Kidney capillary endothelial cell (primary cell): ENCODE measurements at regions not wholly inside any gene's neighbourhood (a gene's known extent, or its start where the extent isn't known, plus 50 kb on each side); places are given as distances from the start of the nearest gene placed in this dataset.

Experiments used
- DNase-seq: peaks from one replicate; pipeline ENCODE4 v3.0.0-alpha.2; 2018; ENCODE audit warnings: low spot score

DNA sequence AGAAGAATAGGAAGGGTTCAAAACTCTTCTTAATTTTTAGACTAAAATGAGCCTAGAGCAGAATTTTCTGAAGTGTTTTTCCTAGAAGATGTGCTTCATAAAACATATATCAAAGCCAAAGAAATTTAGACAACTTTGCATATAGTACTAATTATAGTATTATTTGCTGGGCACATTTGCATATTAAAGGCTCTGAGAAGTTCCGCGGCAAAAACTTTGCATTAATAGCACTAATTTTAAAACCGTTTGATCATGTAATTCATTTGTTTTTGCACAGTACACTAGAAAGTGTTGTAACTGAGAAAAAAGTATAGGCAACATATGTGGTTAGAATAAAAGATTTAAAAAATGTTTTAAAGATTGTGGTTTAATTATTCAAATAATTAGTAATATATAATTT, 412.0 kb upstream of the NR2F2 start:
- DNase-seq: no peak

DNA sequence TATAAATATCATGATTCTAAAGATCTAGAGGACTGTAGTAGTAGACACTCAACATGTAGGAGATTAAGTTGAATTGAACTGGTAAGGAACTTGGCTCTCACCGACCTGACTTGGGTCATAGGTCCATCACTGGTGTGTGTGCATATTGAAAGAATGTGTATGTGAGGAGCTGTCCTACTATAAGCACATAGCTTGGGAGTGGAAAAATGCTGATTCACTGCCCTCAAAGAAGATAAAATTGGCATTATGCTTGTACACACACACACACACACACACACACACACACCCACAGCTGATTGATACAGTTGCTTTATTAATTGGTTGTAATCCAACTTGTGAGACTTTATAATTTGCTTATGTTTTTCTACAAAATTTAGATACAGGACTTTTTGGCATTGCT, 411.0 kb upstream of the NR2F2 start:
- DNase-seq: no peak

DNA sequence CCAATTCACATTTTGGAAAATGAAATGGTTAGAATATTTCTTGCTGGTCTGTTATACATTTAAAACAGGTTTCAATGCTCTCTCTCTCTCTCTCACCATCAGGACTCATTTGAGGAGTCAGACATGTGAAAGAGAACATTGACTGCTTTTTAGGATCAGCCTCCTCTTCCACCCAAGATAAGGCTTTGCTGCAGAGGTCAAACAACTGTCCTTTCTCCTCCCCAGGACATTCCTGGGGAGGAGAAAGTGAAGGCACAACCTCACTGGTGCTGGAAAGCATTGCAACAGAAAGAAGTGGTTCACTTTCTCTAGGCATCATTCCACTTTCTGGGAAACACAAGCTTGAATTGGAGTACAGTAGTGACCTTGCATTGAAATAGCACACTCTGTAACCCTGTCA, 409.1 kb upstream of the NR2F2 start:
- DNase-seq: no peak

DNA sequence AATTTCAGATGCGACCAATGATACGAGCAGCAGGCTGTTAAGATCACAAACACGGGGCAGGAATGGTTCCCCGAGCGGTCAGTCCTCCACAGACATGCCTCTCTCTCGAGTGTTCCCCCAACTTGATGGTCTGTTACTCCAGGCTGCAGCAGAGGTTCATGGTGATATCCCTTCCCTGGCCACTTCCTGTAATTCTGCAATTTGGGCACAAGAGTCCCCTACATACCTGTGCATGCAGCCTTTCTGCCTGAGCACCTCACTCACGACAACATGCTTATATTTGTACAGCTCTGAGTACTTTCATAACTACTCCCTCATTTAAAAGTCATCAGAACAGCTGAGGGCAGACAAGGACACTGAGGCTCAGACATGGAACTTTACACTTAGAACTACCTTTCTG, 408.1 kb upstream of the NR2F2 start:
- DNase-seq: no peak

DNA sequence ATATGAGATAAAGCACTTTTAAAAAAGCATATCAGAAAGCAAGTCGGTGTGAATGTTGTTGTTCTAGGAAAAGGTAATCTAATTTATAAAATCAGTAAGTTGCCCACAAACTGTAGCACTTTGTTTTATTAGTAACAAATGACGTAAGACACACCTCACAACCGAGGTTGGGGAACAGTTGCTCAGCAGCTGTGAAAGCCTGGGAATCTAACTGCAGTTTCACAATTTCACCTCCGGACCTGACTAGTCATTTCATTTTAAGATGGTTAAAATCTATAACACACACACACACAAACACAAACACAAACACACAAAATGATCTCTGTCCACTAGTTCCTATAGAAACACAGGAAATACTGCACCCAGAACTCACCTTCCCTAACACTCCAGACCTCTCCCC, 406.7 kb upstream of the NR2F2 start:
- no peak for DNase-seq

DNA sequence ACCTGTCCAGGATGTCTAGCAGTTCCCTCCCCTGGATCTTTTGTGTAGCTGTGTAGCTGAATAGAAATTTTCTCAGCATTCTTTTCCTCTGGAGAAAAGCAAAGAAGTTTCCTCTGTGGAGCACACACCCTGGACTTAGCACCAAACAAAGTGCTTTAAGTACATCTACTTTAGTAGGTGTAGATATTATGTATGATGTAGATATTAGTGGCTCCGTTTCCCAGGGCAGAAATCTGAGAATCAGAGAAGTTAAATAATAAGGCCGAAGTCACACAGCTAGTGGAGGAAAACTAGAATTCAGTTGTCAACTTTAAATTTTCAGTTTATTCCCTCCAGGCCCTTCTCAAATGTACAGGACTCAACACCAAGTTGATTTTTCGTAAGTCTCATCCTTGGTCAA, 401.7 kb upstream of the NR2F2 start:
- no peak for DNase-seq

DNA sequence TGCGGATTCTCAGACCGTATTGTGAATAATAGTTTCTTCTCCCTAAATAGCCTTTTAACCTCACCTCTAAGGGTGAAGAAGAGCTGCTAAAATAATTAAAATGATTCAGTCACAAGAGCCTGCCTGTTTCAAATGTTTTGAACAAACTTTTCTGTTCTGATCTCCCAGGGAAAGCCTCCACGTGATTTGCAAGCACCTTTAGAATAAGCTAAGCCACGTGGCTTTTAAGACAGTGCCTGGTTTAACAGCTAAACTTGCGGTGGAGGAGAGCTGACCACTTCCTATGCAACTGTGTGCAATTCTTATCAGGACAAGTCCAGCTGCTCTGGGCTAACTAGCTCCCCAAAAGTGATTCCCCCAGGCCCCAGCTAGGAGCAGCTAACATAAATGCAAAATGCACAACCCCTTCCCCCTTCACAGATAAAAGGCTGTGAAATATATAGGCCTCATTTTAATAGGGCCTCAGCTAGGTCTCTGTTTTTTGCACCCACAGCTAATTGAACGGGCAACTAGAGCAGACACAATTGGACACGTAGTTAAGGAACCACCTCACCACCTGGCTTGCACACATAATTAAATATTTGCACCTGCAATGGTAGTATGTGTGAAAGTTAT, 401.2 kb upstream of the NR2F2 start:
- no peak for DNase-seq

DNA sequence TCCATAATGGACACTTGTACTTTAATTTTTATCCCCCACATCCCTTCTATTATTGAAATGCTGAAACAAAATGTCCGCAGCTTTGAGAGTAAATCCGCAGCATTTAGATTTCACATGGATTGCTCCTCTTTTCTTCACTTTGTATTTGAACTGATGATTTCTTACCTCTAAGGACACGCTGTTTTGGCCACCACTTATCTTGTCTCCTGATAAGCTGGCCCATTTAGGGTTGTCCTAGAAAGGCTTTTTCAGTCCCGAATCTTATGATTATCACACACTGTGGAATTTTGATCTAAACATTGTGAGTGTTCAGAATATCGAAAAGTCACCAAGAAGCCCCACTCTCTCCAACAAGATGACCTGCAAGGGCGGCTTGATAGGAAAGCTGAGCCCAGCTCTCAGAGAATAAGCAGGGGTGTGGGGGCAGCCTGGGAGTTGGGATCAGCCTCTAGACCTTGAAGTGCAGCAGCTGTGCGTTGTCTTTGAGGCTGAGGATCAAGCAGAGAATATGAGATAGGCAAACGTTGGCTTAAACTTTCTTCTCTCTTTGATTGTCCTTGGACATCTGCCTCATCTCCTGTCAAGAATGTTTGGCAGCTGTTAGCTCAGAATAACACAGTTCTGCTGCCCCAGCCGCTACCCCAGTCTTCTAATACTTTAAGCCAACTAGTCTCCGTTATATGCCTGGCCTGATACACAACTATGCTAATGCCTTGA, 399.7 kb upstream of the NR2F2 start:
- no peak for DNase-seq

DNA sequence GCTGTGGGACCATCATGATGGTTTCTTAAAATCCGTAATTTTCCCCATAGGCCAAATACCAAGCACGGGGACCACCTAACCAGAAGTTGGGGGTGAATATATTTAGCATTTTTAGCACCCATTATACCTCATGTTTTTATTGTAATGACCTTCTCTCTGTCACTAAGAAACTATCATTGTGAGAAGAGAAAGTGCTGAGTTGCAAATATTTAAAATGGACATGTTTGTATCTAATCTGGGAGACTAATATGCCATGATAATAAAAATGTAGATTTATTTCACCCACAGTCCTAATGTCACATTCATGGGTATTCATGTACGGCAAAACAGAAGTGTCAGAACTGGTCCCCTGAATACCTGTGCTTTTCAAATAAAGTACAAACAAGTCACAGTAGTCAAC, 398.9 kb upstream of the NR2F2 start:
- DNase-seq: no peak

DNA sequence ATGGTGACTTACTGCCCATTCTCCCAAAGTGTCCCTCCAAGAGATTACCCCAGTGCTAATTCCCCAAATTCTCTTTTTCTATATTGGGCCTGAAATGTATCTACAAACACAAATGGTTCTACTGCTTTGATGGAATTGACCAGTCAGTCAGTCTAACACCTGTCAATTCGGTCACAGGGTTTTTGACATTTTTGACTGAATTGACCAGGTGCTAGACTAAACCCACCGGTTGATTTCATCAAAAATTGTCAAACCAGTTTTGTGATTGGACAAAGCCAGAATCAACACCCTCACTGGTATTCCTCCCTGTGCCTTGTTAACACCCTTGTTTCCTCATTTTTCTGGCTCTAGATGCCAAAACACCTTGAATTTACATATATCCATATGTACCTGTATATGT, 398.4 kb upstream of the NR2F2 start:
- no peak for DNase-seq

DNA sequence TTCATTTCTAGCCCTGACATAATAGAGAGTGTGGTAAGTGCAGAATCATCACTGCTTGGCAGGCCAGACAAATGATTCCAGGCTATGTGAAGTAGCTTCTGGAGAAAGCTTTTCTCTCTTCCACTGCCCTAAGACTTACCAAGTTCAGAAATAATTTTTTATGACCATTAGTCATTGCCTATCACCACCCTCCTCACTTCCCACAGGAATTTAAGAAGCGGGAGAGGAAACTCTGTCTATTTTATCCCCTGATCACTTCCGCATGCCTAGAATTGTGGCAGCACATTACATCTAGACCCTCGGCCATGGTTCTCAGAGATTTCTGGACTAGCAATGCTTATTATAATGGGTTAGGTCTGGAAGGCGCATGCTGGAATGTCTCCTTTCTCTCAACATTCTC, 397.8 kb upstream of the NR2F2 start:
- DNase-seq: no peak

DNA sequence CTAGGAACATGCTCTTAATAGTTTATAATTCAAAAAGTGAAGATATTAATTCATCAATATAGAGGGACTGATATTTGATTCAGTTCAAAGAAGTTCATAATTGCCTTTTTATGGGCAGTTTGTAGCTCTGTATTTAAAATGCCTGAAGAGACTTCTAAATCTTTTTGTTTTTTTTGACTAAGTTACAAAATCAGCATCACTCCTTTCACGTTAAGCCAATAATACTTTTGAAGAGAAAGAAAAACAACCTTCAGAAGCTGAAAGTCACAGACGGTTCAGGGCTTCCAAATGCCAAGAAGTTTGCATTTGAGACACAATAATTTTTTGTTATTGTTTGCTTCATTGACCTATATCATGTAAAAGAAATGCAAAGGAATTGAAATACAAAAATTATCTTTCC, 394.6 kb upstream of the NR2F2 start:
- DNase-seq: no peak

DNA sequence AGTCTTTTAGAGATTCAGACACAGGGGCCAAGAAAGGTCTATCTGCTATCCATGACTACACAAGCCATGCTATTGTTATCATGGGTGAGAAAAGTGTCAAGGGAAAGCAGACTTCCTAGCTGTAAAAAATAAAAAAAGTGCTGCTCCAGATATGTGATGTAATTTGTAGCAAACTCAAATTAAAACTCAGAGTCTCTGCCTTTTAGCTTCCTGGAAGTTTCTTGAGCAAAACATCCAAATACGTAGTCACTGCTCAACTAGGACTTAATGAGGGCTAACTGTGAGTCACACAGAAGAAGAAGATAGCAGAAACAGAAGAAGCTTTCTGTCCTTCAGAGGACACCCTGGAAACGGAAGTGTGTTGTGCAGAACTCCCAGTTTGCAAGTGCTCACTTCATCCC, 393.4 kb upstream of the NR2F2 start:
- no peak for DNase-seq

DNA sequence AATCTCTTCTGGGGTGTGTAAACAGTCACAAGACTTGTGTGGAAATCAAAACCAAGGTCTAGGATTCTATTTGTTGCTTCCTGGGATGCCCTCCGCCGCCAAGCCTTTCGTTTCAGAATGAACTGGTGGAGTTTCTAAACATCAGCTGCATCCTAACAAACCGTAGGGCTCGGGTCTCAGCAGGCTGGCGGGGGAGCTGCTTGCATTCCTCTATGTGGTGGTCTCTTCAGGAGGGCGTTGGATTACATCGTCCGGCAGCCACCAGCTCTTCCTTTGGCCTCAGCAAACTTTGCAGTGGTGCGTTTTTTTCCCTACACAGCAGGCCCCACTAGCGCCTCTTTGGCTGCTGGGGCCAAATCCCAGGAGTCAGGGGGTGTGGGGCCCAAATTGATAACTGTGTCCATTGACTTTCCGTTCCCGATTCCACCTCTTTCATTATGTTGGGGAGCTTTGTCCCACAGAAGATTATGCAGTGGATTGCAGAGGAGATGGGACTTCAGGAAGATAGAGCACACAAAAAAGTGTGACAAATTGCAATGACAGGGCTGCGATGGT, 390.0 kb upstream of the NR2F2 start:
- DNase-seq: no peak

DNA sequence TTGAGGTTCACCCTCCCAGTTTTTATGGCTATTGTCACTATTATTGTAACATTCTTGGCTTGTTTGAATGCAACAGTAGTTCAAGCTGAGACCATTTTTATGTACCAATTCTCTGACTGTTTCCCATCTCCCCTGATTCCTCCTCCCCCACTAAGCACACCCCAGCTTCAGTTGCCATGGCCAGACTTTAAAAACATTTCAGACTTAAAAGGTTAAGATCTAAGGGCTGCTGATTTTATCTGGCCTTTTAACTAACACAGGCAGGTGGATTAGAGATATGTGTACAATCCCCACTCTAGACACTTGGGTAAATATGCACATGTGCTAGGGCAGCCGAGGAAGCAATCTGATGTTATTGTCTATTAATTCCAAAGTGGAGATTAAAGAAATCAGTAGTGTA, 386.3 kb upstream of the NR2F2 start:
- no peak for DNase-seq

DNA sequence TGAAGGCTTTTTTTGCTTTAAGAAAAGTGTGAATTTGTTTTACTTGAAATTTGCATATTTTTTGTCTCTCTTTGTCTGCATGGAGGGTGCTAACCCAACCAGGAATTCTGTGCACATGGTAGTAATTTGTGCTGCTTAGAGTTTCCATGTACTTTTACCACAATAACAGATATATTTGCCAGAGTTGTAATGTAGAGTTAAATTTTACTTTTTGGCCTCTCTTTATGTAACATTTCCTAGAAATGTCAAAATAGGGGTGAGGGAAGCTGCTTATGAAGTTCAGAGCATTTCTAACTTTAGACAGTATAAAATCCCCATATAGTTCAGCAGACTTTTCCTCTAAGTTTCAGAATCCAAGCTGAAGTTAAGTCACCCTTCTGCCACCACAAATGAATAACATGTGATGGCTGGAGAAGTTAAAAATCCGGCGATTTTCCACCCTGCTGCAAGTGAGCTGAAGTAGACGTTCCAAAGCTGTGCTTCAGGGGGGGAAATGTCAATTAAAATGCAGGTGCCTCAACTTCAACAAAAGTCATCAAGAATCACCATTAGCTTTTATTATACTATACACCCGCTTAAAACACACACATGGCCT, 385.7 kb upstream of the NR2F2 start:
- no peak for DNase-seq

DNA sequence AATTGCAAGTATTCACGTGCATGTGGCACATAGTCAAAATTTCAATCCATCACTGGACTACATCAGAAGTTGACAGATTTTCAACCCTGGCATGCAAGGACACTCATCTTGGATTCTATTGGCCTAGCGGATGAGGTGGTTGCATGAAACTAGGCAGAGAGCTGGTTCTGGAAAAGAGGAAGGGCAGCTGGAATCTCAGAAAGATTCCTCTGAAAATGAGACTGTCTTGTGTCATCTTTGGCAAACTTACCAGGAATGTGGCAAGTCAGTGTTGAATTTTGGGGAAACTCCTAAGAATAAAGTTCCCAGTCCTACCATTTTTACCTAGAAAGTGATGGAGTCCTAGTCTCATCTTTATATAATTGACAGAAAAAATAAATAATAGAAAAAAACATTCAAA, 384.3 kb upstream of the NR2F2 start:
- DNase-seq: no peak

DNA sequence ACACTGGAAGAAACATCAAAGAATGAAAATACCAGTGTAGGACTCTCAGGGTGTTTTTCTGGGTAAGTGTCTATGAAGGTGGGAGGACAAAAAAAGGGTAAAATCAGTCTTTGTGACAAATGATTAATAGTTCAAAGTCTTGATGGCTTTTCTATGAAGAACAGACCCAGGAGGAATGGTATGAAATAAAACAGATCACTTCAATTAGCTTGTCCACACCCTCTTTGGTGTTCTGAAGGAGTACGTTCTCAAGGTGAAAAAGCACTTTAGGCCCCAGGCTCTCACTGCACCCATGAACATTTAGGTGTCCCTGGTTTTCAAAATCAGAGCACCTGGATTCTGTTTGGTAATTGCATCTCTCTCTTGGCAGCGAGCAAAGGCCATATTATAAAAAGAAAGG, 383.6 kb upstream of the NR2F2 start:
- no peak for DNase-seq

DNA sequence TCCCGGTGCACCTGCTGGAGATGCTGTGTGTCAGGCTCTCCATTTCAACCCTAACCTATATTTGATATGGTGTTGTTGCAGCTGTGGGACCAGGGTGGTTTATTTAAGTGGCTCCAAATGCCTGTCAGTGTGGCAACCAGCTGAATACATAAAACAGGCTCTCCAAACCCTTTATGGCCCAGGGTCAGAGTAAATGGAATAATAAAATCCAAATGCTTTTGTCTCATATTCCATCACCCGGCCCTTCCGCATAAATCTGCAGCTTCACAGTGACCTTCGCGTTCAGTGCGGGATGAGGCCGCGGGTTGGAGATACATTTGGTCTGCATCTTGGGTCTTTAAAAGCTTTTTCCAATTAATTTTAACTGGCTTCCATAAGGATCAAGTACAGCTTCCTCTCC, 382.1 kb upstream of the NR2F2 start:
- DNase-seq: no peak

DNA sequence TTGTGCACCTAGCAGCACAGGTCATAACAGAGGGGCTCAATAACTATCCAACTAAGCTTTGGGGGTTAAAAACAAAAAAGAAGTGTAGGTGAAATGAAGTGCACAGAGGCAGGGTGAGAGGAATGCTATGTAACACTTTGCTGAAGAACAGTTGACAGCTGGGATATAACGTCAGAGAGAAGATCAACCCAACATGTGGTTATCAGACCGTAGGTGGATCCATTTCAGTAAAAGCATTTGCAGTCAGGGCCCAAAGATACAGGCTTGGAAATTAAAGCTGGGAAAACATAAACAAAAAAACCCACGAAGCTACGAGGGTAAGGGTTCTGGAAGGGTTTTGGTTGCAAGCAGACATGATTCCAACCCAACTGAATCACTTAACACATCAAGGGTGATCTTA, 377.5 kb upstream of the NR2F2 start:
- no peak for DNase-seq

DNA sequence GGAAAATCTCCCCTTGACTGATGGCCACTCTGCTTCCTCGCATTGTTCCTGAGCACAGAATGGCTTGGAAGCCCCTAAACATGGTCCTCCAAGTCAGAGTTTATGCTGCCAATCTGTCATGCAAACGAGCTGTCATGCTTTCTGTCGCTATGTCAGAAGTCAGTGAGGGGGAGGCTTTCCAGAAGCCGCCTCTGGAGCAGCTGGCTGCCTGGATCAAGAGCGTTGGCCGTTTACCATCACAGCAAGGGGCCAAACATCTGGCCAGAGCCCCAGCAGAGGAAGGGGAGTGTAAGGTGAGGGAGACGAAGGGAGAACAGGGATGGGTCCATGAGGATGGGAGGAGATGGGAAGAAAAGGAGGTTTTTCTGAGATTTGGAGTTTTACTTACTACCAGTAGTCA, 372.6 kb upstream of the NR2F2 start:
- DNase-seq: no peak

DNA sequence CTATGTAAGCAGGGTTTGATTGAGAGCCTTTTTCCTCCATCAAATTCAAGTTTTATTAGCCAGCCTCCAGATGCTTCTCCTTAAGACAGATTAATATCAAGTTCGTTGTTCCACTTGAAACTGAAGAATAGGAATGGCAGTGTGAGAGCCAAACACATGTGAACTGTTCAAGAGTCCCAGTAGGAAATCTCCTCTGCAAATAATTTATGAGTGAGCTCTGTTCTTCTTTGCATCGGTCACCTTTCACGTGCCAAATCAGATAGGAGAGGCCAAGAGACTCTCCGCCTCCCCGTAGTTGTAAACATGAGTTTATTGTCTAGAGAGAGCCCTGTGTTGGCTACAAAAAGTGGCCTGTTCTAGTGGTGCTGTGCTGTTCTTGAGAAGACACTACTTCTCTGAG, 372.1 kb upstream of the NR2F2 start:
- no peak for DNase-seq

DNA sequence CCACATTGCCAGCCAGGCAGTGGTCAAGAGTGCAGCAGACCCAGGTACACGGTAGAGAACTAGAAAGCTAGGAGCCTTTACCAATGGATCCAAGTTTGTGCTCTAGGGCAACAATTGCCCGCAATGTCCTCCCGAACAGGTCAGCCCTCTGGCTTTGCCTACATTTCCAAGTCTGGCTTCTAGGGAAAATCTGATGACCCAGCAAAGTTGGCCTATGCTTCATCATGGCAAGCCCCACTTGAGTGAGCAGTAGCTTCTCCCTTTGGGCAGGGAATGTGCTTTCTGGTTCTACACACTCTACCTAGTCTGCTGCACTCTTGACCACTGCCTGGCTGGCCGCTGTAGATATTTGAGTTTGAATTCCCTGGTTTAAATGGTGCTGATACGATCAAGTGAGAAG, 361.6 kb upstream of the NR2F2 start:
- no peak for DNase-seq

DNA sequence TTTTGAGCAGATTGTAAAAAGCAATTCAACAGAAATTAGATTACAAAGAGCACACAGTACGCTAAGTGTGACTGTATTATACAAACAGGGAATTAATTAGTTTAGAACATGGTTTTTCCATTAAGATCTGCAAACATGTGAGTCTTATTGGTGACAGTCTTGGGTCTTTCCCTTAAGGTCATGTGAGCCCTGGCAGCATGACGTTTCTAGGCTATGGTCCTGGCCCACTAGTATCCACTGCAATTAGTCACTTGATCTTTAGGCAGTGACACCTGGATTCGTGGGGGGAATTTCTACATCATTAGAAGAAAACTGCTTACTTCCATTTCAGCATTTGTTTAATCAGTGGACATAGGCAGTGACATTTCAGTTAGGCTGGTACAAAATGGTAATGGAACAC, 360.2 kb upstream of the NR2F2 start:
- no peak for DNase-seq
